COLO829 (cell line): ENCODE measurements at regions not wholly inside any gene's neighbourhood (a gene's known extent, or its start where the extent isn't known, plus 50 kb on each side); places are given as distances from the start of the nearest gene placed in this dataset.
A peak's percentile ranks its signal among the peaks of the same experiment; 100 is the strongest.

ENCODE experiments used
- DNase-seq: peaks from one replicate; pipeline ENCODE4 v3.0.0; 2012; ENCODE audit warnings: low spot score

GRCh38 chr2:188851826-188852225 lies 122.3 kb upstream of the COL3A1 start:
- DNase-seq = no peak

GRCh38 chr2:188852772-188853171 lies 121.4 kb upstream of the COL3A1 start:
- DNase-seq = no peak

- DNase-seq = no peak
These were observed 120.9 kb upstream of the COL3A1 start for GRCh38 chr2:188853307-188853706.

- no peak for DNase-seq
These were observed 108.5 kb upstream of the COL3A1 start for GRCh38 chr2:188865681-188866080.

GRCh38 chr2:188869550-188869949 lies 104.6 kb upstream of the COL3A1 start:
- peak; percentile 13 for DNase-seq

GRCh38 chr2:188870289-188870688 lies 103.9 kb upstream of the COL3A1 start:
- no peak for DNase-seq

- DNase-seq = no peak
These were observed 99.1 kb upstream of the COL3A1 start for GRCh38 chr2:188875104-188875503.

- no peak for DNase-seq
These were observed 95.5 kb upstream of the COL3A1 start for GRCh38 chr2:188878716-188879115.

GRCh38 chr2:188880740-188881139 lies 93.4 kb upstream of the COL3A1 start:
- DNase-seq = no peak

- no peak for DNase-seq
These were observed 92.7 kb upstream of the COL3A1 start for GRCh38 chr2:188881434-188881833.

- no peak for DNase-seq
These were observed 90.1 kb upstream of the COL3A1 start for GRCh38 chr2:188884046-188884445.

GRCh38 chr2:188884517-188884916 lies 89.7 kb upstream of the COL3A1 start:
- DNase-seq = no peak

GRCh38 chr2:188889187-188889586 lies 85.0 kb upstream of the COL3A1 start:
- DNase-seq = no peak

GRCh38 chr2:188890755-188891154 lies 83.4 kb upstream of the COL3A1 start:
- no peak for DNase-seq

GRCh38 chr2:188892636-188893035 lies 81.5 kb upstream of the COL3A1 start:
- no peak for DNase-seq

- DNase-seq = no peak
These were observed 80.2 kb upstream of the COL3A1 start for GRCh38 chr2:188893972-188894371.

- DNase-seq = no peak
These were observed 79.2 kb upstream of the COL3A1 start for GRCh38 chr2:188894979-188895378.

GRCh38 chr2:188897096-188897495 lies 77.1 kb upstream of the COL3A1 start:
- DNase-seq = no peak

GRCh38 chr2:188898261-188898660 lies 75.9 kb upstream of the COL3A1 start:
- no peak for DNase-seq

GRCh38 chr2:188902901-188903491 lies 71.2 kb upstream of the COL3A1 start:
- DNase-seq = no peak

GRCh38 chr2:188903740-188904139 lies 70.4 kb upstream of the COL3A1 start:
- DNase-seq = no peak

- no peak for DNase-seq
These were observed 65.1 kb upstream of the COL3A1 start for GRCh38 chr2:188909036-188909435.

GRCh38 chr2:188916736-188917135 lies 57.4 kb upstream of the COL3A1 start:
- no peak for DNase-seq

- DNase-seq = no peak
These were observed 56.5 kb upstream of the COL3A1 start for GRCh38 chr2:188917632-188918031.

GRCh38 chr2:188919824-188920223 lies 54.3 kb upstream of the COL3A1 start:
- DNase-seq = no peak
